ENCODE measurements at regions not wholly inside any gene's neighbourhood (a gene's known extent, or its start where the extent isn't known, plus 50 kb on each side); places are given as distances from the start of the nearest gene placed in this dataset.

DNA sequence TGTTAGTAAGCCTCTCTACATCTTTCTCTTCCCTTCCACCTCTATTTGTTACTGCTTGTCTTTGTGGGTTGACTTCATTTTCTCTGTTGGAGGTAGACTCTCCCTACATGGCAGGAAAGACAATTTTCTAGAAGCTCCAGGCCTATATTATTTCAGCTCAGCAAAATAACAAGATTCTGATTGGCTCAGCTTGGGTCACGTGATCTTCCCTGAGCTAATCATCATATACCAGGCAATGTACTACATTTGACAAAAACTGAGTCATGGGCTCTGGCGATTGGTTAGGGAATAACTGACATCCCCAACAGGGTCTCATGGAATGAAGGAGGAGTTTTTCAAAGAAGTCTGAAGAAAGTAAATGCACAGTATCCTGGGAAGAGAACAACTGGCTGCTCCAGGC is 65.6 kb upstream of the NR3C1 start:
- H3K27me3 ChIP-seq: no peaks in the 10 kb centered on the region
- no peaks in the 10 kb centered on the region for H3K4me1 ChIP-seq
- H3K36me3 ChIP-seq: no peaks in the 10 kb centered on the region
- H3K4me3 ChIP-seq: no peak overlapping the region
- intact Hi-C loops (cut with DNase I): no loop called here
- no peaks in the 10 kb centered on the region for H3K9me3 ChIP-seq
- no peak overlapping the region for H3K27ac ChIP-seq
- no peak for DNase-seq
- no peak overlapping the region for H3K9ac ChIP-seq (ENCODE audit: low read depth in 2 of 2, low read length in 2 of 2)
- TF ChIP-seq, protein P1, sequence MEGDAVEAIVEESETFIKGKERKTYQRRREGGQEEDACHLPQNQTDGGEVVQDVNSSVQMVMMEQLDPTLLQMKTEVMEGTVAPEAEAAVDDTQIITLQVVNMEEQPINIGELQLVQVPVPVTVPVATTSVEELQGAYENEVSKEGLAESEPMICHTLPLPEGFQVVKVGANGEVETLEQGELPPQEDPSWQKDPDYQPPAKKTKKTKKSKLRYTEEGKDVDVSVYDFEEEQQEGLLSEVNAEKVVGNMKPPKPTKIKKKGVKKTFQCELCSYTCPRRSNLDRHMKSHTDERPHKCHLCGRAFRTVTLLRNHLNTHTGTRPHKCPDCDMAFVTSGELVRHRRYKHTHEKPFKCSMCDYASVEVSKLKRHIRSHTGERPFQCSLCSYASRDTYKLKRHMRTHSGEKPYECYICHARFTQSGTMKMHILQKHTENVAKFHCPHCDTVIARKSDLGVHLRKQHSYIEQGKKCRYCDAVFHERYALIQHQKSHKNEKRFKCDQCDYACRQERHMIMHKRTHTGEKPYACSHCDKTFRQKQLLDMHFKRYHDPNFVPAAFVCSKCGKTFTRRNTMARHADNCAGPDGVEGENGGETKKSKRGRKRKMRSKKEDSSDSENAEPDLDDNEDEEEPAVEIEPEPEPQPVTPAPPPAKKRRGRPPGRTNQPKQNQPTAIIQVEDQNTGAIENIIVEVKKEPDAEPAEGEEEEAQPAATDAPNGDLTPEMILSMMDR (IDR thresholded peaks at IDR 0.05): no peak

DNA sequence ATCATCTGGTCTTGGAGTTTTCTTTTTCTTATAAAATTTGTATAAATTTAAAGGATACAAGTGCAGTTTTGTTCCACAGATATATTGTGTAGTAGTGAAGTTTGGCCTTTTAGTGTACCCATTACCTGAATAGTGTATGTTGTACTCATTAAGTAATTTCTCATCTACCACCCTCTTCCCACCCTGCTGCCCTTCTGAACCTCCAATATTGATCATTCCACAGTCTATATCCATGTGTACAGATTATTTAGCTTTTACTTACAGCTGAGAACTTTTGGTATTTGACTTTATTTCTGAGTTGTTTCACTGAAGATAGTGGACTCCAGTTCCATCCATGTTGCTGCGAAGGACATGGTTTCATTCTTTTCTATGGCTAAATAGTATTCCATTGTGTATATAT is 63.1 kb upstream of the NR3C1 start:
- H3K9me3 ChIP-seq: no peaks in the 10 kb centered on the region
- H3K9ac ChIP-seq (ENCODE audit: low read depth in 2 of 2, low read length in 2 of 2): no peak overlapping the region
- no peak for DNase-seq
- no peaks in the 10 kb centered on the region for H3K4me1 ChIP-seq
- intact Hi-C loops (cut with DNase I): no loop called here
- H3K36me3 ChIP-seq: no peaks in the 10 kb centered on the region
- TF ChIP-seq, protein P1 (IDR thresholded peaks at IDR 0.05): no peak
- no peaks in the 10 kb centered on the region for H3K27me3 ChIP-seq
- H3K4me3 ChIP-seq: no peak overlapping the region
- no peak overlapping the region for H3K27ac ChIP-seq

DNA sequence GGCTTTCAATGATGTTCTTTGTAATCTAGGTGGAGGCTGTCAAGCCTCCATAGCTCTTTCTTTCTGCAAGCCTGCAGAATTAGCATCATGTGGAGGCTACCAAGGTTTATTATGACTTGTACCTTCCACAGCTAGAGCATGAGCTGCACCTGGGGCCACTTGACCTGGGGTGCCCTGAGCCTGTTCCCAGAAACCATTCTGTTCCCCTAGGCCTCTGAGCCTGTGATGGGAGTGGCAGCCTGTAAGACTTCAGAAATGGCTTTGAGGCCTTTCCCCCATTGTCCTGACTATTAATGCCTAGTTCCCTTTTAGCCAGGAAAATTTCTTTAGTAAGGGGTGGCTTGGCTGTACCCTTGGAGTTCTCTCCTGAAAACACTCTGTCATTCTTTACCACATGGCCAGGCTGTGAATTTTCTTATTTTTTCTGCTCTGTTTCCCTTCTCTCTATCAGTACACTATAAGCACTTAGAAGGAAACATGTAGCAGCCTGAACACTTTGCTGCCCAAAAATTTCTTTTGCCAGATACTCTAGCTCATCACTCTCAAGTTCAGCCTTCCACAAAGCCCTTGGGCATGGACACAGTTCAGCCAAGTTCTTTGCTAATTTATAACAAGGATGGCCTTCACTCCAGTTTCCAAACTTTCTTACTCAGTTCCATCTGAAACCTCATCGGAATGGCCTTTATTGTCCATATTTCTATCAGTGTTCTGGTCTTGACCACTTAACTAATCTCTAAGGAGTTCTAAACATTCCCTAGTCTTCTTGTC is 61.4 kb upstream of the NR3C1 start:
- no peaks in the 10 kb centered on the region for H3K9me3 ChIP-seq
- H3K27me3 ChIP-seq: no peaks in the 10 kb centered on the region
- DNase-seq: no peak
- no peaks in the 10 kb centered on the region for H3K36me3 ChIP-seq
- no peak overlapping the region for H3K27ac ChIP-seq
- TF ChIP-seq, protein P1 (IDR thresholded peaks at IDR 0.05): no peak
- no peak overlapping the region for H3K9ac ChIP-seq (ENCODE audit: low read depth in 2 of 2, low read length in 2 of 2)
- no peaks in the 10 kb centered on the region for H3K4me1 ChIP-seq
- H3K4me3 ChIP-seq: no peak overlapping the region
- intact Hi-C loops (cut with DNase I): no loop called here

DNA sequence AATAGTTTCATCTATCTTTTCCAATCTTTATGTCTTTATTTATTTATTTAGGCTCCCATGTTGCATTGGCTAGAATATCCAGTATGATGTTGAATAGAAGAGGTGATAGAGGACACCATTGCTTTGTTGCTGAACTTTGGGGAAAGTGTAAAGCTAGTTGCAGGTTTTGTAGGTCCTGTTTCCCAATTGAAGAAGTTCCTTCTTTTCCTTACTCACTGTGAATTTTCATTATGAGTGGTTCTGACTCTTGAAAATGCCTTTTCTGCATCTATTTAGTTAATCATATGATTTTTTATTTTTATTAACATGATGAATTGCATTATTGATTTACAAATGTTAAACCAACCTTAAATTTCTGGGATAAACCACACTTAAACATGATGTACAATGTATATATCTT is 58.9 kb upstream of the NR3C1 start:
- H3K36me3 ChIP-seq: no peaks in the 10 kb centered on the region
- DNase-seq: no peak
- H3K9me3 ChIP-seq: no peaks in the 10 kb centered on the region
- intact Hi-C loops (cut with DNase I): no loop called here
- H3K4me1 ChIP-seq: no peaks in the 10 kb centered on the region
- H3K9ac ChIP-seq (ENCODE audit: low read depth in 2 of 2, low read length in 2 of 2): no peak overlapping the region
- TF ChIP-seq, protein P1 (IDR thresholded peaks at IDR 0.05): no peak
- H3K27ac ChIP-seq: no peak overlapping the region
- no peaks in the 10 kb centered on the region for H3K27me3 ChIP-seq
- H3K4me3 ChIP-seq: no peak overlapping the region

DNA sequence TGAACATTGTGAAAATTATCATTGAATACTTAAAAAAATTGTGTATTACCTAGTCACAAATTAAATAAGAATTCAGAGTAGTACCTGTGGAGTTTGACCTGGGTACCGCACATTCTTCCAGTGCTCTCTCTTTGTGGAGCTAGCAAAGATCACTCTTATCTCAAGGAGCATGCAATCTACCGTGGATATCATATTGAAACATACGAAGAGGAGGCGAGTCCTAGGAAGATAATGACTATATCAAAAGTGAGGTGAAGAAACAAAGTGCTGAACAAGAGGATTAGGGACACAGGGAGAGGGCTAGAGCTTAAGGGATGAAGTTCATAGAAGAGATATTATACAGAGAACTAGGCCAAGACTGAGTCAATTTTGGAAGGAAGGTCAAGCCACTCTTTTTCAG is 55.9 kb upstream of the NR3C1 start:
- H3K27me3 ChIP-seq: no peaks in the 10 kb centered on the region
- H3K4me3 ChIP-seq: no peak overlapping the region
- intact Hi-C loops (cut with DNase I): no loop called here
- TF ChIP-seq, protein P1 (IDR thresholded peaks at IDR 0.05): no peak
- no peaks in the 10 kb centered on the region for H3K9me3 ChIP-seq
- DNase-seq: no peak
- no peak overlapping the region for H3K9ac ChIP-seq (ENCODE audit: low read depth in 2 of 2, low read length in 2 of 2)
- no peaks in the 10 kb centered on the region for H3K4me1 ChIP-seq
- H3K27ac ChIP-seq: no peak overlapping the region
- no peaks in the 10 kb centered on the region for H3K36me3 ChIP-seq

Data from colonic mucosa (tissue), 4 donors.